B cell (primary cell): ENCODE measurements at regions not wholly inside any gene's neighbourhood (a gene's known extent, or its start where the extent isn't known, plus 50 kb on each side); places are given as distances from the start of the nearest gene placed in this dataset.

Experiments
- ATAC-seq: fragments of 200-7000 bp; cut with Tn5 transposase; one replicate; pipeline ENCODE4 v1.10.0; 2021; ENCODE audit warnings: low read depth, mild to moderate bottlenecking, moderate number of reproducible peaks, moderate library complexity
- CTCF ChIA-PET: fragments of 350-600 bp; sonication (Branson Sonifier 250); formaldehyde crosslinking; loops from one replicate; lab custom pipeline; 2021; ENCODE audit warnings: antibody characterized with exemption, inconsistent platforms; lab: Charles Lee
- POLR2A ChIA-PET: fragments of 350-600 bp; sonication (Branson Sonifier 250); formaldehyde crosslinking; loops from one replicate; lab custom pipeline; 2021; ENCODE audit warnings: antibody characterized with exemption; lab: Charles Lee
- DNase-seq: peaks from one replicate; pipeline ENCODE4 v3.0.0; 2013
- H2AFZ ChIP-seq: 2 replicates; pipeline ENCODE4 v1.6.1; 2012; ENCODE audit warnings: mild to moderate bottlenecking, low read depth, low read length; ENCODE audit not compliant: insufficient read depth, poor library complexity, severe bottlenecking
- H3K27ac ChIP-seq, 2 donors: 1 replicate in 1 of 2; 2 replicates in 1 of 2; pipeline ENCODE4 v1.5.1; 2012 to 2013; ENCODE audit warnings: low read length in 2 of 2, mild to moderate bottlenecking in 2 of 2, moderate library complexity in 1 of 2
- H3K27me3 ChIP-seq, 4 experiments: fragments of 200-600 bp in 1 of 4; sonication (generic) in 1 of 4; replicated peaks in 1 of 4; 1 replicate in 2 of 4; 2 replicates in 2 of 4; pipeline versions ENCODE4 v1.6.1 to v1.7.0; 2013 to 2016; ENCODE audit warnings: low read length in 3 of 4, mild to moderate bottlenecking in 2 of 4, mixed read lengths in 1 of 4, moderate library complexity in 1 of 4; ENCODE audit not compliant: insufficient read depth in 4 of 4, control insufficient read depth in 3 of 4; ENCODE audit errors: control extremely low read depth in 1 of 4
- H3K36me3 ChIP-seq, 2 experiments: replicated peaks in 1 of 2; 1 replicate in 1 of 2; 2 replicates in 1 of 2; pipeline versions ENCODE4 v1.6.1 to v1.7.1; 2013; ENCODE audit warnings: low read length in 1 of 2; ENCODE audit not compliant: insufficient read depth in 2 of 2, control insufficient read depth in 1 of 2; ENCODE audit errors: control extremely low read depth in 1 of 2, extremely low read depth in 1 of 2
- H3K4me1 ChIP-seq, 2 donors: fragments of 200-600 bp in 1 of 2; sonication (generic) in 1 of 2; 1 replicate in 1 of 2; 2 replicates in 1 of 2; pipeline versions ENCODE4 v1.5.1 to v1.6.1; 2013 to 2017; ENCODE audit warnings: low read length in 2 of 2; ENCODE audit not compliant: control insufficient read depth in 2 of 2, insufficient read depth in 2 of 2
- H3K4me2 ChIP-seq: replicated peaks from 2 replicates; pipeline ENCODE3; 2012; ENCODE audit warnings: mild to moderate bottlenecking, low read depth, low read length; ENCODE audit not compliant: poor library complexity, severe bottlenecking
- H3K4me3 ChIP-seq, 5 experiments: fragments of 200-600 bp in 1 of 5; sonication (generic) in 1 of 5; 1 replicate in 3 of 5; 2 replicates in 2 of 5; pipeline versions ENCODE4 v1.5.1 to v1.7.0; 2011 to 2016; ENCODE audit warnings: low read length in 4 of 5, mild to moderate bottlenecking in 4 of 5, low read depth in 2 of 5, control low read depth in 1 of 5, moderate library complexity in 1 of 5; ENCODE audit not compliant: insufficient read depth in 1 of 5; ENCODE audit errors: control extremely low read depth in 1 of 5, extremely low read depth in 1 of 5
- H3K79me2 ChIP-seq: fragments of 200-600 bp; sonication (generic); one replicate; pipeline ENCODE4 v1.6.0; 2016; ENCODE audit warnings: low read length; ENCODE audit not compliant: control insufficient read depth, insufficient read depth
- H3K9ac ChIP-seq: fragments of 200-600 bp; sonication (generic); 2 replicates; pipeline ENCODE4 v1.6.1; 2017; ENCODE audit warnings: mild to moderate bottlenecking, low read length, moderate library complexity
- H3K9me3 ChIP-seq, 3 donors: one replicate each; pipeline versions ENCODE4 v1.6.1 to v1.7.1; 2013; ENCODE audit warnings: low read length in 2 of 3; ENCODE audit not compliant: control insufficient read depth in 2 of 3, insufficient read depth in 1 of 3; ENCODE audit errors: control extremely low read depth in 1 of 3
- H4K20me1 ChIP-seq: 2 replicates; pipeline ENCODE4 v1.6.0; 2012; ENCODE audit warnings: mild to moderate bottlenecking, low read length; ENCODE audit not compliant: insufficient read depth, control insufficient read depth, poor library complexity, severe bottlenecking
- H3K27ac Mint-ChIP-seq: one replicate; pipeline ENCODE4 v1.8.0; 2021; ENCODE audit warnings: mixed read lengths
- H3K27me3 Mint-ChIP-seq: one replicate; pipeline ENCODE4 v1.8.0; 2021; ENCODE audit warnings: mixed read lengths
- H3K4me1 Mint-ChIP-seq: one replicate; pipeline ENCODE4 v1.8.0; 2021; ENCODE audit warnings: mixed read lengths
- H3K4me3 Mint-ChIP-seq: one replicate; pipeline ENCODE4 v1.8.0; 2021; ENCODE audit warnings: mixed read lengths
- H3K9me3 Mint-ChIP-seq: one replicate; pipeline ENCODE4 v1.8.0; 2022; ENCODE audit warnings: mixed read lengths; ENCODE audit not compliant: insufficient read depth
- EZH2 ChIP-seq: IDR thresholded peaks from 2 replicates; pipeline ENCODE4 v1.6.1; 2012; ENCODE audit warnings: borderline replicate concordance, low read depth, mild to moderate bottlenecking, moderate library complexity, low read length; ENCODE audit not compliant: insufficient read depth, poor library complexity, severe bottlenecking
- WGBS: methylation state at CpG from one replicate; pipeline ENCODE4 v1.1.5; 2013; ENCODE audit warnings: missing lambda C conversion rate; ENCODE audit not compliant: insufficient coverage; 5-methylcytosine and 5-hydroxymethylcytosine counted together
- intact Hi-C: fragments of 100-400 bp; cut with micrococcal nuclease; formaldehyde crosslinking; loops from one replicate; pipeline ENCODE4 v1.10.0; 2022
- TF ChIP-seq, protein P1 (sequence below): fragments of 200-600 bp; IDR thresholded peaks from one replicate; pipeline ENCODE4 v1.8.0; 2022; ENCODE audit warnings: antibody characterized with exemption, mild to moderate bottlenecking

DNA sequence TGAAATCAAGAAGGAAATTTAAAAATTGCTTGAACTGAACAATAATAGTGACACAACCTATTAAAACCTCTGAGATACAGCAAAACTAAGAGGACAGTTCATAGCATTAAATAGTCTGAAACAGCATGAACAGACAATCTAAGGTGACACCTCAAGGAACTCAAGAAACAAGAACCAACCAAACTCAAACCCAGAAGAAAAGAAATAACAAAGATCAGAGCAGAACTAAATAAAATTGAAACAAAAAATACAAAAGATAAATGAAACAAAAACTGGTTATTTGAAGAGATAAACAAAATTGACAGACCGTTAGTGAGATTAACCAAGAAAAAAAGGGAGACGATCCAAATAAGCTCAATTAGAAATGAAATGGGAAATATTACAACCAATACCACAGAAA, 122.8 kb upstream of the TOP3B start:
- POLR2A ChIA-PET = no interaction called here

DNA sequence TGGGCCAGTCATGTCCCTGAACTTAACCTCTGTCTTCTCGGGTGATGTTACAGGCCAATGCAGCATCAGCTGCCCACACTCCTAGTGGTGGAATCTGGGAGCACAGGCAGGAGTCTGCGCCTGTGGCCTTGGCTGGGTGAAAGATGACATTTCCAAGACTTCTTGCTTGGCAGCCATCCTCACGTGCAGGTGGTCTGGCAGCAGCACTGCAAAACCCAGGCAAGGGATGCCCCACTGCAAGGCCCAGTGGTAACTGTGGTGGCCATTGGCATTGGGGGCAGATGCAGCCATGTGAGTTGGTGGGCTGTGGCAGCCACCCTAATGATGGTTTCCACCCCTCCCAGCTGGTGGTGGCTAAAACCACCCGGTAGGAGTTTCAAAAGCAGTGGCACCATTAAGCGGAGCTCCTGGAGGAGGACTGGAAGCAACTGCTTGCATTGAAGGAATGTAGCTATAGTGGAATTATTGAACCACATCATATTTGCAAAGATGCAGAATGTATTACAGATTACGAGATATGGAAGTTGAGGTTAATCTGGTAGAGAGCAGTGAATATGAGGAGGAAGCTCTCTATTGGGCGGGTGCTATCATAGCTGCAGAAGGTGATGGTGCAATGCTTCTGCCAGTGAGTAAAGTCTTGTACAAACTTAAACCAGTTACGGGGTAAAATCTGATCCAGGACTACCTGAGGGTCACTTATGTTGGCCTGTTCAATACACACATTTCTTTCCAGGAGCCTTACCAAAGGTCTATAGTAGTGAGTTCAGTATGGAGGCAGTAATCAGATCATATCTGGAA, 120.7 kb upstream of the TOP3B start:
- peaks cover 37% of the 10 kb centered on the region for H3K4me1 Mint-ChIP-seq
- H3K27me3 Mint-ChIP-seq = no peaks in the 10 kb centered on the region
- Histone ChIP-seq H3K4me1 (peaks cover 23 to 24% of the 10 kb centered on the region in 2 donors), H3K27me3 (no peaks in the 10 kb centered on the region), H3K79me2 (no peaks in the 10 kb centered on the region), H3K4me2 (no peak overlapping the region), H3K36me3 (no peaks in the 10 kb centered on the region), H3K27ac (no peak overlapping the region), H3K9ac (no peak overlapping the region), H3K9me3 (peaks cover 0 to 7% (median 6%) of the 10 kb centered on the region in 3 donors), H2AFZ (no peak overlapping the region), H3K4me3 (no peak overlapping the region), H4K20me1 (no peaks in the 10 kb centered on the region)
- no peak for TF ChIP-seq EZH2
- TF ChIP-seq, protein P1, sequence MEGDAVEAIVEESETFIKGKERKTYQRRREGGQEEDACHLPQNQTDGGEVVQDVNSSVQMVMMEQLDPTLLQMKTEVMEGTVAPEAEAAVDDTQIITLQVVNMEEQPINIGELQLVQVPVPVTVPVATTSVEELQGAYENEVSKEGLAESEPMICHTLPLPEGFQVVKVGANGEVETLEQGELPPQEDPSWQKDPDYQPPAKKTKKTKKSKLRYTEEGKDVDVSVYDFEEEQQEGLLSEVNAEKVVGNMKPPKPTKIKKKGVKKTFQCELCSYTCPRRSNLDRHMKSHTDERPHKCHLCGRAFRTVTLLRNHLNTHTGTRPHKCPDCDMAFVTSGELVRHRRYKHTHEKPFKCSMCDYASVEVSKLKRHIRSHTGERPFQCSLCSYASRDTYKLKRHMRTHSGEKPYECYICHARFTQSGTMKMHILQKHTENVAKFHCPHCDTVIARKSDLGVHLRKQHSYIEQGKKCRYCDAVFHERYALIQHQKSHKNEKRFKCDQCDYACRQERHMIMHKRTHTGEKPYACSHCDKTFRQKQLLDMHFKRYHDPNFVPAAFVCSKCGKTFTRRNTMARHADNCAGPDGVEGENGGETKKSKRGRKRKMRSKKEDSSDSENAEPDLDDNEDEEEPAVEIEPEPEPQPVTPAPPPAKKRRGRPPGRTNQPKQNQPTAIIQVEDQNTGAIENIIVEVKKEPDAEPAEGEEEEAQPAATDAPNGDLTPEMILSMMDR = peak; percentile 15
- 81% methylated on average over 7 of the region's 8 CpGs for WGBS
- no peak for ATAC-seq
- ChIA-PET POLR2A (no interaction called here), CTCF (interaction anchor here (0.8 to 1.1 kb wide), 2 partner anchors 72 to 139 kb away, joined by 3 to 4 read pairs; no protein-coding TSS in a partner anchor)
- no peak for DNase-seq
- peaks cover 2% of the 10 kb centered on the region for H3K9me3 Mint-ChIP-seq
- intact Hi-C loops = no loop called here
- H3K27ac Mint-ChIP-seq = no peak overlapping the region
- H3K4me3 Mint-ChIP-seq = no peak overlapping the region

More for the DNA sequence above, 122.8 kb upstream of the TOP3B start:
- Histone ChIP-seq H3K4me1 (peaks cover 15 to 16% of the 10 kb centered on the region in 2 donors), H2AFZ (no peak overlapping the region), H3K27me3 (no peaks in the 10 kb centered on the region), H3K9ac (no peak overlapping the region), H3K27ac (no peak overlapping the region), H3K9me3 (no peaks in the 10 kb centered on the region), H3K36me3 (no peaks in the 10 kb centered on the region), H3K79me2 (peaks cover 8% of the 10 kb centered on the region), H3K4me3 (no peak overlapping the region), H4K20me1 (no peaks in the 10 kb centered on the region), H3K4me2 (no peak overlapping the region)
- Mint-ChIP-seq H3K9me3 (no peaks in the 10 kb centered on the region), H3K27ac (no peak overlapping the region), H3K4me1 (peaks cover 29% of the 10 kb centered on the region), H3K27me3 (no peaks in the 10 kb centered on the region), H3K4me3 (no peak overlapping the region)
- TF ChIP-seq, protein P1 = no peak
- no peak for TF ChIP-seq EZH2
- ATAC-seq (no peak), DNase-seq (no peak)
- CTCF ChIA-PET = no interaction called here
- intact Hi-C loops = no loop called here
- WGBS = no CpG with 5 or more reads among the region's 2 CpGs
